BLaER1 treated with 17β-estradiol and CSF1 and Interleukin-3, amounts not matched to agents 10 nM and 100 nM (cell line): ENCODE measurements at regions not wholly inside any gene's neighbourhood (a gene's known extent, or its start where the extent isn't known, plus 50 kb on each side); places are given as distances from the start of the nearest gene placed in this dataset.
A peak's percentile ranks its signal among the peaks of the same experiment; 100 is the strongest.

Experiments used
- H3K27ac ChIP-seq, 11 experiments: shearing (Covaris generic); formaldehyde crosslinking; 2 replicates each; pipeline ENCODE4 v1.8.1; 2022
- H3K27me3 ChIP-seq, 11 experiments: shearing (Covaris generic); formaldehyde crosslinking; 2 replicates each; pipeline ENCODE4 v1.8.1; 2022
- H3K36me3 ChIP-seq, 11 experiments: shearing (Covaris generic); formaldehyde crosslinking; 2 replicates each; pipeline ENCODE4 v1.8.1; 2022
- H3K4me1 ChIP-seq, 10 experiments: shearing (Covaris generic); formaldehyde crosslinking; 2 replicates each; pipeline ENCODE4 v1.8.1; 2022
- H3K4me2 ChIP-seq, 11 experiments: shearing (Covaris generic); formaldehyde crosslinking; 2 replicates each; pipeline ENCODE4 v1.8.1; 2022
- H3K4me3 ChIP-seq, 10 experiments: shearing (Covaris generic); formaldehyde crosslinking; 2 replicates each; pipeline ENCODE4 v1.8.1; 2022
- H3K9ac ChIP-seq, 11 experiments: shearing (Covaris generic); formaldehyde crosslinking; 2 replicates each; pipeline ENCODE4 v1.8.1; 2022
- H3K9me3 ChIP-seq, 11 experiments: shearing (Covaris generic); formaldehyde crosslinking; replicated peaks in 1 of 11; 2 replicates each; pipeline ENCODE4 v1.8.1; 2022
- H4K20me1 ChIP-seq, 11 experiments: shearing (Covaris generic); formaldehyde crosslinking; 2 replicates each; pipeline ENCODE4 v1.8.1; 2022
- Cebpa-rat ChIP-seq, 11 experiments: shearing (Covaris generic); IDR thresholded peaks; 2 replicates each; pipeline ENCODE4 v1.8.1; 2022

- Histone ChIP-seq H3K9me3 (no peaks in the 10 kb centered on the region), H3K4me3 (no peak overlapping the region), H3K27me3 (peaks cover 0 to 8% (median 2%) of the 10 kb centered on the region in 11 experiments; a peak in 4 of 22 replicates), H4K20me1 (peaks cover 0 to 45% (median 8%) of the 10 kb centered on the region in 11 experiments; a peak in 9 of 22 replicates), H3K36me3 (no peaks in the 10 kb centered on the region), H3K9ac (no peak overlapping the region), H3K4me1 (peaks cover 6 to 58% (median 44%) of the 10 kb centered on the region in 10 experiments), H3K27ac (no peak overlapping the region), H3K4me2 (peak overlapping the region in 8 of 11 experiments; percentile 31 to 92 (median 64); a peak in 14 of 22 replicates)
- TF ChIP-seq Cebpa-rat (IDR thresholded peaks at IDR 0.05) = no peak
Measured at GRCh38 chr11:70605468-70605815, 207.1 kb downstream of the CTTN start.

- no peak overlapping the region for H3K4me3 ChIP-seq
- no peaks in the 10 kb centered on the region for H3K9me3 ChIP-seq
- H3K4me1 ChIP-seq = peaks cover 6 to 62% (median 44%) of the 10 kb centered on the region in 10 experiments
- no peak for TF ChIP-seq Cebpa-rat (IDR thresholded peaks at IDR 0.05)
- peak overlapping the region in 7 of 11 experiments; percentile 31 to 92 (median 81); a peak in 8 of 22 replicates for H3K4me2 ChIP-seq
- H3K9ac ChIP-seq = no peak overlapping the region
- H4K20me1 ChIP-seq = peaks cover 0 to 45% (median 8%) of the 10 kb centered on the region in 11 experiments; a peak in 9 of 22 replicates
- H3K36me3 ChIP-seq = no peaks in the 10 kb centered on the region
- no peak overlapping the region for H3K27ac ChIP-seq
- H3K27me3 ChIP-seq = peaks cover 0 to 11% (median 5%) of the 10 kb centered on the region in 11 experiments; a peak in 4 of 22 replicates
Measured at GRCh38 chr11:70605846-70606245, 207.5 kb downstream of the CTTN start.

- H3K9me3 ChIP-seq = no peaks in the 10 kb centered on the region
- peaks cover 6 to 64% (median 43%) of the 10 kb centered on the region in 10 experiments for H3K4me1 ChIP-seq
- H3K27me3 ChIP-seq = peaks cover 0 to 15% (median 9%) of the 10 kb centered on the region in 11 experiments; a peak in 7 of 22 replicates
- H4K20me1 ChIP-seq = peaks cover 0 to 44% (median 8%) of the 10 kb centered on the region in 11 experiments; a peak in 10 of 22 replicates
- TF ChIP-seq Cebpa-rat (IDR thresholded peaks at IDR 0.05) = no peak
- no peak overlapping the region for H3K4me3 ChIP-seq
- H3K9ac ChIP-seq = no peak overlapping the region
- H3K36me3 ChIP-seq = no peaks in the 10 kb centered on the region
- peak overlapping the region in 2 of 11 experiments; percentile 90 to 92; a peak in 1 of 22 replicates for H3K4me2 ChIP-seq
- H3K27ac ChIP-seq = no peak overlapping the region
Measured at GRCh38 chr11:70606248-70606950, 208.1 kb downstream of the CTTN start.

- peaks cover 6 to 60% (median 37%) of the 10 kb centered on the region in 10 experiments for H3K4me1 ChIP-seq
Measured at GRCh38 chr11:70606951-70607330, 208.6 kb downstream of the CTTN start.

GRCh38 chr11:70607561-70607960, 209.2 kb downstream of the CTTN start:
- H4K20me1 ChIP-seq = peaks cover 0 to 35% (median 8%) of the 10 kb centered on the region in 11 experiments; a peak in 10 of 22 replicates
- no peak overlapping the region for H3K4me2 ChIP-seq
- no peak overlapping the region; a peak in 1 of 22 replicates for H3K9ac ChIP-seq
- H3K4me1 ChIP-seq = peaks cover 6 to 54% (median 31%) of the 10 kb centered on the region in 10 experiments
- H3K27me3 ChIP-seq = peaks cover 0 to 17% (median 9%) of the 10 kb centered on the region in 11 experiments; a peak in 7 of 22 replicates
- TF ChIP-seq Cebpa-rat (IDR thresholded peaks at IDR 0.05) = no peak
- H3K36me3 ChIP-seq = no peaks in the 10 kb centered on the region
- no peak overlapping the region for H3K27ac ChIP-seq
- no peaks in the 10 kb centered on the region for H3K9me3 ChIP-seq
- H3K4me3 ChIP-seq = no peak overlapping the region

More at GRCh38 chr11:70606951-70607330, 208.6 kb downstream of the CTTN start:
- Histone ChIP-seq H3K27me3 (peaks cover 0 to 17% (median 9%) of the 10 kb centered on the region in 11 experiments; a peak in 7 of 22 replicates), H3K4me3 (no peak overlapping the region), H3K4me2 (no peak overlapping the region), H3K36me3 (no peaks in the 10 kb centered on the region), H4K20me1 (peaks cover 0 to 39% (median 8%) of the 10 kb centered on the region in 11 experiments; a peak in 10 of 22 replicates), H3K9me3 (no peaks in the 10 kb centered on the region), H3K9ac (no peak overlapping the region; a peak in 1 of 22 replicates), H3K27ac (no peak overlapping the region)
- no peak for TF ChIP-seq Cebpa-rat (IDR thresholded peaks at IDR 0.05)

- no peak overlapping the region for H3K4me3 ChIP-seq
- H3K4me1 ChIP-seq = peaks cover 0 to 42% (median 18%) of the 10 kb centered on the region in 10 experiments; a peak in 14 of 20 replicates
- H3K27me3 ChIP-seq = peaks cover 0 to 17% (median 7%) of the 10 kb centered on the region in 11 experiments; a peak in 7 of 22 replicates
- no peaks in the 10 kb centered on the region for H3K36me3 ChIP-seq
- H4K20me1 ChIP-seq = peaks cover 0 to 25% (median 0%) of the 10 kb centered on the region in 11 experiments; a peak in 5 of 22 replicates
- no peak overlapping the region; a peak in 1 of 22 replicates for H3K4me2 ChIP-seq
- no peaks in the 10 kb centered on the region for H3K9me3 ChIP-seq
- no peak overlapping the region for H3K27ac ChIP-seq
- TF ChIP-seq Cebpa-rat (IDR thresholded peaks at IDR 0.05) = no peak
- no peak overlapping the region for H3K9ac ChIP-seq
Measured at GRCh38 chr11:70608568-70609470, 210.5 kb downstream of the CTTN start.

- peaks cover 0 to 21% (median 4%) of the 10 kb centered on the region in 10 experiments; a peak in 9 of 20 replicates for H3K4me1 ChIP-seq
- peak overlapping the region in 3 of 11 experiments; percentile 10 to 28 (median 26); a peak in 5 of 22 replicates for H3K4me2 ChIP-seq
- no peaks in the 10 kb centered on the region for H3K36me3 ChIP-seq
- H3K9me3 ChIP-seq = peaks cover 13 to 18% (median 15%) of the 10 kb centered on the region in 11 experiments
- peaks cover 0 to 13% (median 0%) of the 10 kb centered on the region in 11 experiments; a peak in 3 of 22 replicates for H4K20me1 ChIP-seq
- H3K9ac ChIP-seq = no peak overlapping the region
- H3K27ac ChIP-seq = no peak overlapping the region
- H3K27me3 ChIP-seq = peaks cover 0 to 17% (median 7%) of the 10 kb centered on the region in 11 experiments; a peak in 7 of 22 replicates
- TF ChIP-seq Cebpa-rat (IDR thresholded peaks at IDR 0.05) = no peak
- no peak overlapping the region for H3K4me3 ChIP-seq
Measured at GRCh38 chr11:70610566-70611565, 212.5 kb downstream of the CTTN start.
